BJ (cell line): ENCODE measurements at regions not wholly inside any gene's neighbourhood (a gene's known extent, or its start where the extent isn't known, plus 50 kb on each side); places are given as distances from the start of the nearest gene placed in this dataset.

ENCODE experiments used
- CTCF ChIA-PET: fragments of 350-600 bp; formaldehyde crosslinking; extraction: SDS; loops from one replicate; lab custom pipeline; 2021; ENCODE audit warnings: antibody characterized with exemption, inconsistent platforms; lab: Yijun Ruan, JAX
- POLR2A ChIA-PET: fragments of 300-600 bp; sonication (Branson Sonifier 250); formaldehyde crosslinking; extraction: SDS; loops from one replicate; lab custom pipeline; 2021; ENCODE audit warnings: antibody characterized with exemption; lab: Charles Lee
- DNase-seq: peaks from one replicate; pipeline ENCODE4 v3.0.0-alpha.2; 2011; ENCODE audit warnings: low read depth
- H3K27me3 ChIP-seq: 2 replicates; pipeline ENCODE4 v1.6.0; 2011; ENCODE audit warnings: low read length; ENCODE audit not compliant: control insufficient read depth, insufficient read depth
- H3K36me3 ChIP-seq: 2 replicates; pipeline ENCODE4 v1.5.1; 2011; ENCODE audit warnings: low read length; ENCODE audit not compliant: control insufficient read depth, insufficient read depth
- H3K4me3 ChIP-seq: 2 replicates; pipeline ENCODE4 v1.5.1; 2011; ENCODE audit warnings: low read depth, mild to moderate bottlenecking, control low read depth, low read length
- TF ChIP-seq, protein P1 (sequence below): IDR thresholded peaks from 2 replicates; pipeline ENCODE4 v1.5.1; 2011; ENCODE audit warnings: low read depth, mild to moderate bottlenecking, control low read depth, inconsistent platforms, low read length, moderate library complexity; ENCODE audit not compliant: insufficient read depth

DNA sequence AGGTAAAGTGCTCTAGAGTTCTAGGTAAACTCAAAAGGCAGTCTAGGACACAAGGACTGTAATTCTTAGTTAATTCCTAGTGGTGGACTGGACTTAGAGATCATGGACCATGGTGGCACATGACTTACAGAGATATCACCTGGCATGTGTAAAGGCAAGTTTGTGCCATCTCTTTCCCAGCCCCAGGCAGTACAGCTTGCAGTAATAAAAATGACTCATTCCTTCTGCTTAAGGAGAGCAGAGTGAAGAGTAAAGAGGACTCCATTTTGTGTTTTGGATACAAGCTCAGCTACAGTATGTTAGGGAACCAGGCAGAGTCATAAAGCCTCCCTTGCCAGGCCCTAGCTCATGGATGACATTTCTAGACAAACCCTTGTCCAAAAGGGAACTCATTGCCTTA, 629.9 kb downstream of the JRKL start:
- ChIA-PET CTCF (no interaction called here), POLR2A (no interaction called here)
- Histone ChIP-seq H3K4me3 (no peak overlapping the region), H3K36me3 (no peaks in the 10 kb centered on the region), H3K27me3 (no peaks in the 10 kb centered on the region)
- TF ChIP-seq, protein P1, sequence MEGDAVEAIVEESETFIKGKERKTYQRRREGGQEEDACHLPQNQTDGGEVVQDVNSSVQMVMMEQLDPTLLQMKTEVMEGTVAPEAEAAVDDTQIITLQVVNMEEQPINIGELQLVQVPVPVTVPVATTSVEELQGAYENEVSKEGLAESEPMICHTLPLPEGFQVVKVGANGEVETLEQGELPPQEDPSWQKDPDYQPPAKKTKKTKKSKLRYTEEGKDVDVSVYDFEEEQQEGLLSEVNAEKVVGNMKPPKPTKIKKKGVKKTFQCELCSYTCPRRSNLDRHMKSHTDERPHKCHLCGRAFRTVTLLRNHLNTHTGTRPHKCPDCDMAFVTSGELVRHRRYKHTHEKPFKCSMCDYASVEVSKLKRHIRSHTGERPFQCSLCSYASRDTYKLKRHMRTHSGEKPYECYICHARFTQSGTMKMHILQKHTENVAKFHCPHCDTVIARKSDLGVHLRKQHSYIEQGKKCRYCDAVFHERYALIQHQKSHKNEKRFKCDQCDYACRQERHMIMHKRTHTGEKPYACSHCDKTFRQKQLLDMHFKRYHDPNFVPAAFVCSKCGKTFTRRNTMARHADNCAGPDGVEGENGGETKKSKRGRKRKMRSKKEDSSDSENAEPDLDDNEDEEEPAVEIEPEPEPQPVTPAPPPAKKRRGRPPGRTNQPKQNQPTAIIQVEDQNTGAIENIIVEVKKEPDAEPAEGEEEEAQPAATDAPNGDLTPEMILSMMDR, result no peak
- DNase-seq, result no peak

DNA sequence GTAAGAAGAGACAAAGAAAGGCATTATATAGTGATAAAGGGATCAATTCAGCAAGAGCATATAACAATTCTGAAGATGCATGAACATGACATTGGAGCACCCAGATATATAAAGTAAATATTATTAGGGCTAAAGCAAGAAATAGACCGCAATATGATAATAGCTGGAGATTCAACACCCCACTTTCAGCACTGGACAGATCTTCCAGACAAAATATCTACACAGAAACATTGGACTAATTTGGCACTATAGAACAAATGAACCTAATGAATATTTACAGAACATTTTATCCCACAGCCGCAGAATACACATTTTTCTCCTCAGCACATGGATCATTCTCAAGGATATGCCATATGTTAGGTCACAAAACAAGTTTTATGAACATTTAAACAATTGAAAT, 633.1 kb downstream of the JRKL start:
- ChIA-PET POLR2A (no interaction called here), CTCF (no interaction called here)
- Histone ChIP-seq H3K4me3 (no peak overlapping the region), H3K36me3 (no peaks in the 10 kb centered on the region), H3K27me3 (no peaks in the 10 kb centered on the region)
- TF ChIP-seq, protein P1, result no peak
- DNase-seq, result no peak

DNA sequence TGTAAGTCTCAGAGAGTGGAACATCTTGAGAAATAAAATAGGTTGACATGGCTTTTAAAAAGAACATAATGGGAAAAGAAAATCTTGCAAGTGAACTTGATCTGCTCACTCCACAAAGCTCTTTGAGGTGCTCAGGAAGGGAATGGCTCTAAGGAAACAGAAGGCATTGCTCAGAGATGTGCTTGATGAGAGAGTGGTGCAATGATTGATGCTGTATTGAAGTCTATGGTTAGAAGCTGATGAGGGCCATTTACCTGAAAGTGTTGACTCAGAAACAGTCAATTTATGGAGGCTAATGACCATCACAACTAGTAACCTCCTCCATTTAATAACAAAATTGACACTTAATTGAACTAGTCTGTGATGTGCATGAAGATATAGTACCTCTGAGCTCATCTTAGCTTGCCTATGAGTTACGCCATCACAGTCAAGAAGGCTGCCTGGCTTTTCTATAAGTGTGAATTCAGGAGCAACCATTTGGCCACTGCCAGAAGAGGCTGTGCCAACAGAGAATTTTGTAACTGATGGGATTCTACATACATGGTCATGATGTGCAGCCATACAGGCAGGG, 639.1 kb downstream of the JRKL start:
- no peak for DNase-seq
- Histone ChIP-seq H3K36me3 (no peaks in the 10 kb centered on the region), H3K4me3 (no peak overlapping the region), H3K27me3 (no peaks in the 10 kb centered on the region)
- TF ChIP-seq, protein P1, result no peak
- ChIA-PET POLR2A (no interaction called here), CTCF (no interaction called here)

DNA sequence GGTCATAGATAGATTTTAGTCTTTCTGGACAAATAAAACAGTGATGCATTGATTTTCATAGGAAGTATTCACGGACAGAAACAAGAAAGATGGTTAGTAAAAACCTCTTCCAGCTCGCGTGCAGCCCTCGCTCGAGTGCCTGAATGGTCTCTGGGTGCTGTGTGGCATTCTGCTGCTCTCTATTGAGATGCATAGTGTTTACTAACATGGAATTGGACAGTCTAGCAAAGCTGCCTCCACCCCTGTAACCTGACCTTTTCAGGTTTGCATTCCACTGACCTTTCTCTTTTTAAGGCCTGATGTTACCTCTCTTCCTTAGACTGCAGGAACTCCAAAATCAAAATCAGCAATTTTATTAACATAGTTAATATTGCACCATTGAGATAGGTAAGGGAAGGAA, 643.4 kb downstream of the JRKL start:
- TF ChIP-seq, protein P1, result no peak
- Histone ChIP-seq H3K27me3 (no peaks in the 10 kb centered on the region), H3K36me3 (no peaks in the 10 kb centered on the region), H3K4me3 (no peak overlapping the region)
- DNase-seq, result no peak
- ChIA-PET CTCF (no interaction called here), POLR2A (no interaction called here)

DNA sequence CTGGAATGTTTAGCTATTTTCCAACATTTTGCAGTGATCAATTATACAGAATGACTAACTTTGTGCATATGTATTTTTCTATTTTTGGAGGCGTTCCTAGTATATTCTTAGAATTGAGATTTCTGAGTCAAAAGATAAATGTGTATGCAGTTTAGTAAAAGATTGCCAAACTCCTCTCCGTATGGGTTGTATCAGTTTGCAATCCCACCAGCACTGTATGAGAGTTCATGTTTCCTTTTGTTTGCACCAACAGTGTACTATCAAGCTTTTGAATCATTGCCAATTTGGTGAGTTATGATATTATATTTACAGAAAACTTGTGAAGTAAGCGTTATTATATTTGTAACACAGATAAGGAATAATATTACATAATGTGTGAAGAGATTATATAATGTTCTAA, 658.7 kb downstream of the JRKL start:
- POLR2A ChIA-PET, result no interaction called here
- Histone ChIP-seq H3K4me3 (no peak overlapping the region), H3K27me3 (no peaks in the 10 kb centered on the region), H3K36me3 (no peaks in the 10 kb centered on the region)
- CTCF ChIA-PET, result no interaction called here
- no peak for DNase-seq
- TF ChIP-seq, protein P1, result no peak
